Chondrocyte (in vitro differentiated cells): ENCODE measurements at regions not wholly inside any gene's neighbourhood (a gene's known extent, or its start where the extent isn't known, plus 50 kb on each side); places are given as distances from the start of the nearest gene placed in this dataset.

Source experiments
- DNase-seq: peaks from one replicate; pipeline ENCODE4 v3.0.0; 2021; ENCODE audit warnings: mixed read lengths, low spot score
- H3K27ac Mint-ChIP-seq: one replicate; pipeline ENCODE4 v1.8.0; 2021; ENCODE audit warnings: mild to moderate bottlenecking, moderate library complexity, mixed read lengths; ENCODE audit not compliant: unreplicated experiment
- H3K27me3 Mint-ChIP-seq: 2 replicates; pipeline ENCODE4 v1.8.0; 2021; ENCODE audit warnings: low read depth, mixed read lengths
- H3K36me3 Mint-ChIP-seq: 2 replicates; pipeline ENCODE4 v1.8.0; 2021; ENCODE audit warnings: low read depth, mixed read lengths
- H3K4me1 Mint-ChIP-seq: 2 replicates; pipeline ENCODE4 v1.8.0; 2021; ENCODE audit warnings: low read depth, mild to moderate bottlenecking, mixed read lengths
- H3K4me3 Mint-ChIP-seq: one replicate; pipeline ENCODE4 v1.8.0; 2021; ENCODE audit warnings: mild to moderate bottlenecking, moderate library complexity, mixed read lengths; ENCODE audit not compliant: unreplicated experiment
- H3K9me3 Mint-ChIP-seq: 2 replicates; pipeline ENCODE4 v1.8.0; 2021; ENCODE audit warnings: low read depth, mixed read lengths
- TF ChIP-seq, protein P1 (sequence below): fragments of 200-600 bp; sonication (generic); IDR thresholded peaks from 2 replicates; pipeline ENCODE4 v1.5.0; 2021; ENCODE audit warnings: antibody characterized with exemption, mild to moderate bottlenecking, moderate library complexity

DNA sequence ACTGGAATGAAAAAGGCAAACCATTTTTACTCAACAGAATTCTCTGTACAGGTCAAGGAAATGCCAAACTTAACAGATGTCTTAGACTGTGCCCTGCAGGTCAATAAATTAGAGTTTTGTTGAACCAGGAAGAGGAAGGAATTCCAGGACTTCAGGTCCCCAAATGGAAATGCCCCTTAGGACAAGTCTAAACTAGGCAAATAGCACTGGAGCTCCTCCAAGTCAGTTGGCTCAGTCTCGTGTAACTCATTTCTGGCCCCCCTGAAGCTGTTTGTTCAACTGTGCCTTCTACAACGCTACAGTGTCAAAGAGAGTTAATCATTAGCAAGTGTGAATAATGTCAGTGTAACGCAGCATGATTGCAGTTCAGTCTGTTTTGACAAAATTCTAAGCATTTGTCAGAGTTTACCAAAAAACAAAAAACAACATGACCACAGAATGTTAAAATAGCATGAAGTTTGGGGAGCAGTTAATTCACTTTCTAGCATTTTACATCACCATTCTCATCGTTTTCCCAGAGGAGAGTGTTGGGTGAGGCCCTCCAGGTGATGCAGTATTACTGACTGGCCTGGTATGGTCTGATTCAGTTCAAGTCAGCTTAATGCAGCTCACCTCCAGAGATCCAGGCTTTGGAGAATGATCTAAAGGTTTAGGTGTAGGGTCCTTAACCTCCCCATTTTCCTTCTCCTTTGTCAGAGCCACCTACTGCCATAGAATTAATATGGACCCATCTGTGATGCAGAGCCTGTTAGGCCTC, 108.1 kb downstream of the AQP4 start:
- DNase-seq = no peak
- no peak overlapping the region for H3K27ac Mint-ChIP-seq
- H3K9me3 Mint-ChIP-seq = peaks cover 5% of the 10 kb centered on the region
- H3K36me3 Mint-ChIP-seq = no peaks in the 10 kb centered on the region
- peaks cover 2% of the 10 kb centered on the region for H3K27me3 Mint-ChIP-seq
- H3K4me1 Mint-ChIP-seq = peaks cover 17% of the 10 kb centered on the region
- TF ChIP-seq, protein P1, sequence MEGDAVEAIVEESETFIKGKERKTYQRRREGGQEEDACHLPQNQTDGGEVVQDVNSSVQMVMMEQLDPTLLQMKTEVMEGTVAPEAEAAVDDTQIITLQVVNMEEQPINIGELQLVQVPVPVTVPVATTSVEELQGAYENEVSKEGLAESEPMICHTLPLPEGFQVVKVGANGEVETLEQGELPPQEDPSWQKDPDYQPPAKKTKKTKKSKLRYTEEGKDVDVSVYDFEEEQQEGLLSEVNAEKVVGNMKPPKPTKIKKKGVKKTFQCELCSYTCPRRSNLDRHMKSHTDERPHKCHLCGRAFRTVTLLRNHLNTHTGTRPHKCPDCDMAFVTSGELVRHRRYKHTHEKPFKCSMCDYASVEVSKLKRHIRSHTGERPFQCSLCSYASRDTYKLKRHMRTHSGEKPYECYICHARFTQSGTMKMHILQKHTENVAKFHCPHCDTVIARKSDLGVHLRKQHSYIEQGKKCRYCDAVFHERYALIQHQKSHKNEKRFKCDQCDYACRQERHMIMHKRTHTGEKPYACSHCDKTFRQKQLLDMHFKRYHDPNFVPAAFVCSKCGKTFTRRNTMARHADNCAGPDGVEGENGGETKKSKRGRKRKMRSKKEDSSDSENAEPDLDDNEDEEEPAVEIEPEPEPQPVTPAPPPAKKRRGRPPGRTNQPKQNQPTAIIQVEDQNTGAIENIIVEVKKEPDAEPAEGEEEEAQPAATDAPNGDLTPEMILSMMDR = no peak
- no peak overlapping the region for H3K4me3 Mint-ChIP-seq

GRCh38 chr18:26756556-26756955, 109.0 kb downstream of the AQP4 start:
- peaks cover 20% of the 10 kb centered on the region for H3K4me1 Mint-ChIP-seq
- H3K27me3 Mint-ChIP-seq = peaks cover 2% of the 10 kb centered on the region
- no peak overlapping the region for H3K4me3 Mint-ChIP-seq
- no peak for DNase-seq
- no peak overlapping the region for H3K27ac Mint-ChIP-seq
- peaks cover under 1% of the 10 kb centered on the region for H3K9me3 Mint-ChIP-seq
- TF ChIP-seq, protein P1 = no peak
- H3K36me3 Mint-ChIP-seq = no peaks in the 10 kb centered on the region

DNA sequence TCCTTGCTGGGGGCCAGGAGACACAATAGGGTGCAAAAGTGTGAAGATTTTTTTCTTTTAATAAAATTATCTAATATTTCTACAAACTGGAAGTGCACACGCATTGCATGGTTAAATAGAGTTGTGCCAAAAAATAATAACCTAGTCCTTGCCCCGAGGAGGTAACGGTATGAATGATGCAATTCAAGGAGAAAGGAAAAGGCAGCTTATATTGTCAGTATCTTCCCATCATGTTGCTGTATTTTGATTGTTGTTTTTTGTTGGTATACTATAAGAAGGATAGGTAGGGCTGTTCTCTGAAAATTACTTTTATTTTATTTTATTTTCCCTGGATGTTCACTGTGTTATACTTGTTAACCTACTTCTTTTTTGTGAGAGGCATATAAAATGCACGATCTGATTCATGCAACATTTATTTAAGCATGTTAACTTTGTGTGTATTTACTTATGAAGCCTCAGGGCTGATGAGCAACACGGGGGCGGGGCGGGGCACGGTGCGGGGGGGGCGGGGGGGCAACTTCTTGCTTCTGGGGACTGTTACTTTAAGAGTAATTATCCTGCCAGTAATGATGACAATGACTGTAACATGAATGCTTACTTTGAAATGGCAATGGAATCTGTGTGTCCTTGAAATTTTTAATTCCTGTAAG, 118.6 kb downstream of the AQP4 start:
- Mint-ChIP-seq H3K27ac (peak overlapping the region; percentile 79), H3K36me3 (no peaks in the 10 kb centered on the region), H3K4me1 (peaks cover 32% of the 10 kb centered on the region), H3K4me3 (no peak overlapping the region), H3K9me3 (no peaks in the 10 kb centered on the region), H3K27me3 (no peaks in the 10 kb centered on the region)
- DNase-seq = no peak
- TF ChIP-seq, protein P1 = no peak

DNA sequence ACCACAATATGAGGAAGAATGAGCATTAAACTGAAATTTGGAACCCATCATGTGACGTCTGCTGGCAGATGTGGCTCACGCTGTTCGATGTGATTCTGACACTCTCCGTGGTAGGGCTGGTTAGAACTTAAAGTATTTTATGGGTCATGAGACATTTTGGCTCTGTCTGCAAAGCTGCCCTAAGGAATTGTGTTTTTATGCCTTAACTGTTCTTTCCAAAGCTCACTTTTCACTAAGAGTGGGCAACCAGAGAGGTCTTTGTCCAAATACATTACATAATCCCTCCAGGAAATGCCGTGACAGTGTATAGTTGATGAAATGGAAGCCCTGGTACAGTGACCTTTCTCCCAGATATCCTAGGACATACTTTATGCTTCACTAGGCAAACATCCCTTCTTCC, 119.1 kb downstream of the AQP4 start:
- TF ChIP-seq, protein P1 = no peak
- peak overlapping the region; percentile 2 for H3K4me3 Mint-ChIP-seq
- peaks cover 32% of the 10 kb centered on the region for H3K4me1 Mint-ChIP-seq
- H3K36me3 Mint-ChIP-seq = no peaks in the 10 kb centered on the region
- H3K27me3 Mint-ChIP-seq = no peaks in the 10 kb centered on the region
- DNase-seq = no peak
- peak overlapping the region; percentile 73 for H3K27ac Mint-ChIP-seq
- H3K9me3 Mint-ChIP-seq = no peaks in the 10 kb centered on the region

DNA sequence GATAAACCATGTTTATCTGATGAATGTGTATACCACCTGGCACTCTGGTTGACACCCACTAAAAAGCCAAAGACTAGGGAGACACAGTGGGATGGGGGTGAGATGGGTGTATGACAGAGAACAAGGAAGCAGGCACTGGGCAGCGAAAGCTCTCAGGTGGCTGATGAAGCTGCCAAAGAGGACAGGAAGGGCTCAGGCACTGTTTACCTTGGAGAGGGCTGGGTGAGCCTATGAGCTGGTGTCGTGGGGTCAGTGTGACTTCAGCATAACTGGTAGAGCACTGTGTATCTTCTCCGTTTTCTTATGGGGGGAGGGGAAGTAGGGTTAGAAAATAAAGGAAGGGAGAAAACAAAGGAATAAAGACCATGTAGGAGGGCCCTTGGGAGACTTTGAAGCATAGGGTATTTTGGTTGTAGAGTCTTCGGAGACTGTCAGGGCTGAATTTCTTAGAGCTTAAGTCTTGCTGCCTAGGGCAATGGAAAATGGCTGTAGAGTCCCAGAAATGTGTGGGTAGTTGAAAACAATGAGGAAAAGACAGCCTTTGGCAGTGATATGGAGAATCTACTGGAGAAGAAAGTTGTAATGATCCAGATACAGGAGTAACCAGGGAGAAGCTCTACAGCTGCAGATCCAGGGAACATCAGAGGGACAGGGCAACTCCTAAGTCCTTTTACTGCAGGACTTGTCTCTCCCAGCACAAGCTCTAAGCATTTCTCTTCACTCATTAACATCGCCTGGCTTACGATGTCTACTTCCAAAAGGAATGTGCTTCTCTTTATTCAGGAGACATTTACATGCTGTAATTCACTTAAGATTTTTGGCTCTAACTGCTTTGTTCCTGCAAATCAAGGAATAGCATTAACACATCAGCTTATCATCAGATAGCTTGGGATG, 120.0 kb downstream of the AQP4 start:
- Mint-ChIP-seq H3K27ac (peak overlapping the region; percentile 73), H3K27me3 (no peaks in the 10 kb centered on the region), H3K9me3 (no peaks in the 10 kb centered on the region), H3K36me3 (no peaks in the 10 kb centered on the region), H3K4me3 (no peak overlapping the region), H3K4me1 (peaks cover 32% of the 10 kb centered on the region)
- TF ChIP-seq, protein P1 = no peak
- no peak for DNase-seq
